AG09319 (cell line): ENCODE measurements at regions not wholly inside any gene's neighbourhood (a gene's known extent, or its start where the extent isn't known, plus 50 kb on each side); places are given as distances from the start of the nearest gene placed in this dataset.
A peak's percentile ranks its signal among the peaks of the same experiment; 100 is the strongest.

Experiments used
- DNase-seq: peaks from one replicate; pipeline ENCODE4 v3.0.0-alpha.2; 2010; ENCODE audit warnings: low read depth; ENCODE audit errors: extremely low read depth
- TF ChIP-seq, protein P1 (sequence below): IDR thresholded peaks from 2 replicates; pipeline ENCODE4 v1.5.1; 2011; ENCODE audit warnings: low read depth, mild to moderate bottlenecking, inconsistent platforms, low read length, moderate library complexity

DNA sequence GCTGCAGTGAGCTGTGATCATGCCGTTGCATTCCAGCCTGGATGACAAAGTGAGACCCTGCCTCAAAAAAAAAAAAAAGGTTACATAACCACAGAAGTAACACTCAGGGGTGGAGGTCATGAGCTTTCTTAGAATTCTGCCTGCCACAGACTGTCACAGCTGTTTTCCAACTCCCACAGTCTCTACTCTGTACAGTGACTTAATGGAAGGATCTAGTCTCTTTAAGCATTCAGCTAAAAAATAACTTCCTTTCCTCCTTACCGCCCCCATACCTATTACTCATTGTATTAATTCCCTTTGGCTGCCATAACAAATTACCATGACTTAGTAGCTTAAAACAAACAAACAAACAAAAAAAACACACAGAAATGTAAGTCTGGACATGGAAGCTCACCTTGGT lies 99.6 kb upstream of the UBE2E1 start:
- no peak for DNase-seq
- TF ChIP-seq, protein P1, sequence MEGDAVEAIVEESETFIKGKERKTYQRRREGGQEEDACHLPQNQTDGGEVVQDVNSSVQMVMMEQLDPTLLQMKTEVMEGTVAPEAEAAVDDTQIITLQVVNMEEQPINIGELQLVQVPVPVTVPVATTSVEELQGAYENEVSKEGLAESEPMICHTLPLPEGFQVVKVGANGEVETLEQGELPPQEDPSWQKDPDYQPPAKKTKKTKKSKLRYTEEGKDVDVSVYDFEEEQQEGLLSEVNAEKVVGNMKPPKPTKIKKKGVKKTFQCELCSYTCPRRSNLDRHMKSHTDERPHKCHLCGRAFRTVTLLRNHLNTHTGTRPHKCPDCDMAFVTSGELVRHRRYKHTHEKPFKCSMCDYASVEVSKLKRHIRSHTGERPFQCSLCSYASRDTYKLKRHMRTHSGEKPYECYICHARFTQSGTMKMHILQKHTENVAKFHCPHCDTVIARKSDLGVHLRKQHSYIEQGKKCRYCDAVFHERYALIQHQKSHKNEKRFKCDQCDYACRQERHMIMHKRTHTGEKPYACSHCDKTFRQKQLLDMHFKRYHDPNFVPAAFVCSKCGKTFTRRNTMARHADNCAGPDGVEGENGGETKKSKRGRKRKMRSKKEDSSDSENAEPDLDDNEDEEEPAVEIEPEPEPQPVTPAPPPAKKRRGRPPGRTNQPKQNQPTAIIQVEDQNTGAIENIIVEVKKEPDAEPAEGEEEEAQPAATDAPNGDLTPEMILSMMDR: no peak

DNA sequence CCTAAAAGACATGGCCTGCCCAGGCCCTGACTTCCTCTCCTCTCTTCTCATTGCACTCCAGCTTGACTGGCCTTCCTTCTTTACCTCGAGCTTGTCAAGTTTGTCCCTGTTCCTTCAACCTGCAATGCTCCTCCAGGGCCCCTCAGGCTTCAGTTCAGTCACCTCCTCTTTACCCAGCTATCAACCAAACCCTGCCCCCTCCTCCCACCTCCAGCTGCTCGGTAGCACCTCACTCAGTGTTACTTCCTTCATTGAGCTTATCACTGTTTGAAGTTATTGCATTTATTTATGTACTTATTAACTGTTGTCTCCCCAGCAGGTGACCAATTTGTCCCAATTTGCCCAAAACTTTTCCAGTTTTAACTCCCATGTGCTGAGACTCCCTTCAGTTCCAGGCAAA lies 95.8 kb upstream of the UBE2E1 start:
- TF ChIP-seq, protein P1: no peak
- no peak for DNase-seq

DNA sequence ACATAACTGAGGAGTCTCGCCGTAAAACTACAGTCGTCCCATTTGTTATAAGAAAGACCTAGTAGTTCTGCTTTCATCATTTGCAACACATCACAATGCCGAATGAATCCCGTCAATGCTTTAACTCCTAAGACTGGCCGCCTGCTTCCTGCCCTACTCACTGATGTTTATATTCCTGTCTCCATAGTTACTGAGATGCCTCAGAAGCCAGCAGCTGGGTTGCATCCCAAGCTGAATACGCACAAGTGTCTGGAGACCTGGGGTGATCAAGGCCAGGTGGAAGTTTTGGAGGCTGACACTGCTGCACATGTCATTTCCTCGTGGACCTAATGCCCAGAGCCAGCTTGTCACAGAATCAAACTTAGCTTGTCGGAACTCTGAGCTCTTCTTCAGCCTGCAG lies 95.2 kb upstream of the UBE2E1 start:
- no peak for DNase-seq
- TF ChIP-seq, protein P1: no peak

DNA sequence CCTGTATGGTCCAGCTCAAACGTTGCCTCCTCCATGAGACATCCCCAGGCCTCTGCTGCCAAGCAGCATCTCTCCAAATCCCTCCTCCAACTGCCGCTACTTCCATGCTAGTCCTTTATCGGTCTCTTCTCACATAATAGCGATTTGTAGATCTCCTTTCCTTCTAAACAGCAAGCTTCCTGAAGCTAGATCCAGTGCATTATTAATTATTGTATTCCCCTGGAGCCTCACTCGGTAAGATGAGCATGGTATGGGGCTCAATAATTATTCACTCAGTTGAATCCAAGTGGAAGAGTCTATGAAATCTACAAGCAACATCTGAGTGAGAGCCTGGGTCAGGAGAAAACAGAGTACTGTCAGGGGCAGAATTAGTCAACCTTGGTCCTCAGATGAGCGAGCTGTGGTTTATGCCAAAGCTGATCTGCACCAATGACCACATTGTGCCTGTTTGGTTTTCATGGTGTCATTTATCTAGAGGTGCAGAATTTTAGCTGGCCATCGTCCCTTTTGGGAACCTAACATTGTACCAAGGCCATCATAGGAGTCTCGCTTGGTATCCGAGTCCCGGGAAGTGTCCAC lies 93.8 kb upstream of the UBE2E1 start:
- TF ChIP-seq, protein P1: no peak
- no peak for DNase-seq

DNA sequence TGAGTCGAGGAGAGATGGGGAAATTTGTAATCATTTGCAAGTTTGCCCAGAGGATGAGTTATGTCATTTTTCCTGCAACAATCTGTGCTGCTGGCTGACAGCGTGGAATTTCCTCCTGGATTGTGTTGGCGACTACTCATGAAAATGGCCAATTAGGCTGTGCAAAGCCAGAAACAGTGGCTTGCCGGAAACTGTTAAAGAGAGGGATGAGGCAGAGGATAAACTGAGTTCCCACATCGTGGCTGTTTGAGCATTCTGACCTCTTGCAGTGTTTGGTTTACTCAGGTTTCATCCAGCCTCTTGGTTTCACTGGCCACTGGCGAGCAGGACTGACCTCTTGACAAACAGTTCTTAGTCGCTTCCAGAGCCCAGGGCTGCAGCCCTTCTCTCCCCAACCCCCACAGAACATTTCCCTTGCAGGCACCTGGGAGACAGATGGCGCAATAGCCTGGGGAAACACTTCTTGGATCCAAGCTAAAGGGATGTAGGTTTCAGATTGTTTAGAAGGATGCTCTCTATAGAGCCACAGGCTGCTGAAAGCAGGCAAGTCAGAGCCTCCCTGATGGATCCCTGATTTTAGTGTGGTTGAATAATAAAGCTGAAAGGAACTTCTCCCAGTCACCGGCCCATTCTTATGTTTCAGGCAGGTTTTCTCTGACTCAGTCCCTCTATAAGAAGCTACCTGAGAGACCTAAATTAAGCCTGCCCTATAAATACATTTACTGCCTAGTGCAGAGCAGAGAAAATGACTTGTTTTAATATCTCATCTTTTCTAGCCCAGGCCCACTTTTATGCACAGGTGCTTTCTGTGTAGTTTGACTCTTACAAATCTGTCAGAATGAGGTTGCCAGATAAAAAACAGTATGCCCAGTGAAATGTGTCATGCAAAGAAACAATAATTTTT lies 92.8 kb upstream of the UBE2E1 start:
- TF ChIP-seq, protein P1: no peak; the same call in 1 of the 2 replicates
- peak; percentile 69 for DNase-seq

DNA sequence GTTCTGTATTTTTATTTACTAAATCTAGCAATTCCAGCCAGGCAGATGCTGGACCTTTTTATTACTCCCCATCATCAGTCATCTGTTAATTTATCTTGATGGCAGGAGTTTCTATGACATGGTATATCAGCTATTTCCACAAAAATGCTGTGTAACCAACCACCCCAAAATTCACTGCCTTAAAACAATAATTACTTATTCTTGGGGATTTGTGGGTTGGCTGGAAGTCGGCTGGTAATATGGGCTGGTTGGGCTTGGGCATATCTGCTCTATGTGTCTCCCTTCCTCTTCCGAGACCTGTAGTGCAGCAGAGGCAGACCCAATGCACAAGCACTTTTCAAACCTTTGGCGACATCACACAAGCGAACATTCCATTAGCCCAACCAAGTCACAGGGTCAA lies 92.1 kb upstream of the UBE2E1 start:
- TF ChIP-seq, protein P1: no peak
- DNase-seq: no peak

DNA sequence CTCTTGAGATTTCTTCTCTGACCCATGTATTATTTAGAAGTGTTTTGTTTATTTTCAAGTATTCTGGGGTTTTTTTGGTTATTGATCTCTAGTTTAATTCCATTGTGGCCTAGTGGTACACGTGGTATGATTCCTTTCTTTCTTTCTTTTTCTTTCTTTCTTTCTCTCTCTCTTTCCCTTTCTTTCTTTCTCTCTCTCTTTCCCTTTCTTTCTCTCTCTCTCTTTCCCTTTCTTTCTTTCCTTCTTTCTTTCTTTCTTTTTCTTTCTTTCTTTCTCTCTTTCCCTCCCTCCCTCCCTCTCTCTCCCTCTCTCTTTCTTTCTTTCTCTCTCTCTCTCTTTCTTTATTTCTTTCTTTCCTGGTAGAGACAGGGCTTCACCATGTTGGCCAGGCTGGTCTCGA lies 85.7 kb upstream of the UBE2E1 start:
- no peak for DNase-seq
- TF ChIP-seq, protein P1: no peak
